ENCODE measurements at regions not wholly inside any gene's neighbourhood (a gene's known extent, or its start where the extent isn't known, plus 50 kb on each side); places are given as distances from the start of the nearest gene placed in this dataset.

- H3K9me3 ChIP-seq (ENCODE audit: control insufficient read depth in 1 of 2, insufficient read depth in 1 of 2, low read depth in 1 of 2, low read length in 2 of 2): no peaks in the 10 kb centered on the region
- TF ChIP-seq EZH2 (IDR thresholded peaks at IDR 0.05) (no peak), ATF3 (IDR thresholded peaks at IDR 0.05) (no peak)
- H3K9me2 ChIP-seq (ENCODE audit: insufficient read depth): no peaks in the 10 kb centered on the region
- CTCF ChIA-PET: no interaction called here
- intact Hi-C loops (cut with micrococcal nuclease): no loop called here
- H3K79me2 ChIP-seq (ENCODE audit: insufficient read depth, low read length): no peaks in the 10 kb centered on the region
- no peak for ATAC-seq
- BruUV-seq (replicated peaks): no TSS peak
- no peaks in the 10 kb centered on the region for H3K36me3 ChIP-seq (ENCODE audit: control insufficient read depth in 1 of 2, insufficient read depth in 2 of 2, low read length in 2 of 2)
- DNase-seq (ENCODE audit: low read depth, low spot score): no peak
- H3K4me2 ChIP-seq (ENCODE audit: low read length): no peak overlapping the region
- no peak overlapping the region for H3K4me3 ChIP-seq (replicated peaks in 1 of 2; ENCODE audit: low read depth in 1 of 2, low read length in 2 of 2)
- H3K27ac ChIP-seq (ENCODE audit: low read depth, low read length): no peak overlapping the region
- H2AFZ ChIP-seq (ENCODE audit: low read depth, low read length, poor library complexity, severe bottlenecking): no peak overlapping the region
- H3K9ac ChIP-seq (ENCODE audit: low read length): no peak overlapping the region
- peaks cover 60% of the 10 kb centered on the region for H3K27me3 ChIP-seq (ENCODE audit: insufficient read depth, low read length)
- RAD21 ChIA-PET (ENCODE audit: low non-redundant PET in 1 of 2, low total read pairs in 2 of 2, uncharacterized antibody in 2 of 2, unreplicated experiment in 2 of 2): no interaction called here
- POLR2A ChIA-PET: no interaction called here
- H4K20me1 ChIP-seq (ENCODE audit: insufficient read depth): no peaks in the 10 kb centered on the region
- H3K4me1 ChIP-seq (ENCODE audit: control insufficient read depth in 1 of 2, insufficient read depth in 2 of 2, low read length in 2 of 2): no peaks in the 10 kb centered on the region
These were observed 137.3 kb upstream of the PMEPA1 start for GRCh38 chr20:57847104-57847503.

DNA sequence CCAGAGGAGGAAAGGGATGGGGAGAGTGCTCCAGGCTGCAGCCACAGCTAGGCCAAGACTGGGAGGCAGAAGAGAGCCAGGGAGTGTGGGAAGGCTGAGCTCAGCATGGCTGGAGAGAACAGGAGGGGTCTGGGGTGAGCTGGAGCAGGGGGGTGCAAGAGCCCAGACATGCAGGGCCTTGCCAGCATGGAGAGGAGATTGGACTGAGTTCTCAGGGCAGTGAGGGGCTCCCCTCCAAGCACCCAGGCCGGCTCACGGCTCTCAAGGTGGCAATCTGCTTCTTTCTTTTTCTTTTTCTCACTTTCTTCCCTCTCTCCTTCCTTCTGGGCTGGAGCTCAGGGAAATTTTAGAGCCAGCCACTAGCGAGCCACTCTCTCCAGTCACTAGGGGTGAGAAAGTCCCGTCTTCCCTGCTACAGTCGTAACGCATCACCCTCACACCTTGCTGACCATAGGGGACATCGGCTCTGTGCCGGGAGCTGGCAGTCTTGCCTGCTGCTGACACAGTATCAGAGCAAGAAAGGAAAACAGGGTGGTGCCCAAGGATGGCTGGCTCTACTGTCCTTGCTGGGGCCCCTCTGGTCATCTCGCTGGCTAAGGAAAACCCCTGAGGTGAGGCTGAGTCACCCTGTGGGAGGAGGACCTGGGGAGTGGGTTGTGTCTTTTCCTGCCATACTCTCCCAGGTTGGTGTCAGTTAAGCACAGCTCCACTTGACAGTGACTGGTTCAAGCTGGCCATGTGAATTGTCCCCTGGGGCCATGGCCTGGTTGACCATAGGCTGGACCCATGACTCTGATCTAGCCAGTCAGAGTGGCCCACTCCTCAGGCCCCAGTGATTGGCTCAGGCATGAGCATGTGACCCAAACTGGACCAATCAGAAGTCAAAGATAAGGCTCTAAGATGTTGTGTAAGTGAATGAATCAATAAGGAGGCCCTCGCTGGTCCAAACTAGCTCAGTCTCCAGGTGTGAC is 135.1 kb upstream of the PMEPA1 start:
- ChIA-PET POLR2A (no interaction called here), RAD21 (ENCODE audit: low non-redundant PET in 1 of 2, low total read pairs in 2 of 2, uncharacterized antibody in 2 of 2, unreplicated experiment in 2 of 2) (no interaction called here), CTCF (no interaction called here)
- H3K4me1 ChIP-seq (ENCODE audit: control insufficient read depth in 1 of 2, insufficient read depth in 2 of 2, low read length in 2 of 2): no peaks in the 10 kb centered on the region
- no TSS peak for BruUV-seq (replicated peaks)
- no peak overlapping the region for H3K4me2 ChIP-seq (ENCODE audit: low read length)
- no peaks in the 10 kb centered on the region for H3K9me3 ChIP-seq (ENCODE audit: control insufficient read depth in 1 of 2, insufficient read depth in 1 of 2, low read depth in 1 of 2, low read length in 2 of 2)
- TF ChIP-seq RAD21 (IDR thresholded peaks at IDR 0.05; ENCODE audit: low read depth): no peak
- TF ChIP-seq EZH2phosphoT487 (IDR thresholded peaks at IDR 0.05; ENCODE audit: borderline replicate concordance): no peak
- no peak for TF ChIP-seq JUND (IDR thresholded peaks at IDR 0.05)
- no peak for TF ChIP-seq ELF1 (IDR thresholded peaks at IDR 0.05; ENCODE audit: borderline replicate concordance, low read depth)
- TF ChIP-seq ZFX (IDR thresholded peaks at IDR 0.05): no peak
- TF ChIP-seq EGR1 (IDR thresholded peaks at IDR 0.05; ENCODE audit: low read depth): no peak
- TF ChIP-seq, protein P1, sequence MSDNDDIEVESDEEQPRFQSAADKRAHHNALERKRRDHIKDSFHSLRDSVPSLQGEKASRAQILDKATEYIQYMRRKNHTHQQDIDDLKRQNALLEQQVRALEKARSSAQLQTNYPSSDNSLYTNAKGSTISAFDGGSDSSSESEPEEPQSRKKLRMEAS (IDR thresholded peaks at IDR 0.05): no peak
- no peak for TF ChIP-seq YY1 (IDR thresholded peaks at IDR 0.05; ENCODE audit: extremely low read depth, insufficient replicate concordance, low read depth, low read length)
- DNase-seq (ENCODE audit: low read depth, low spot score) (no peak), ATAC-seq (0 out of 2 replicates have a peak, but pooled peaks have one; percentile 34)
- no peak overlapping the region for H2AFZ ChIP-seq (ENCODE audit: low read depth, low read length, poor library complexity, severe bottlenecking)
- peaks cover 52% of the 10 kb centered on the region for H3K27me3 ChIP-seq (ENCODE audit: insufficient read depth, low read length)
- no peak overlapping the region for H3K9ac ChIP-seq (ENCODE audit: low read length)
- no peaks in the 10 kb centered on the region for H3K36me3 ChIP-seq (ENCODE audit: control insufficient read depth in 1 of 2, insufficient read depth in 2 of 2, low read length in 2 of 2)
- no peaks in the 10 kb centered on the region for H4K20me1 ChIP-seq (ENCODE audit: insufficient read depth)
- H3K27ac ChIP-seq (ENCODE audit: low read depth, low read length): no peak overlapping the region
- no peaks in the 10 kb centered on the region for H3K9me2 ChIP-seq (ENCODE audit: insufficient read depth)
- intact Hi-C loops (cut with micrococcal nuclease): no loop called here
- no peaks in the 10 kb centered on the region for H3K79me2 ChIP-seq (ENCODE audit: insufficient read depth, low read length)
- H3K4me3 ChIP-seq (replicated peaks in 1 of 2; ENCODE audit: low read depth in 1 of 2, low read length in 2 of 2): no peak overlapping the region

All from HCT116 (cell line).